GM19452 (cell line): ENCODE measurements at regions not wholly inside any gene's neighbourhood (a gene's known extent, or its start where the extent isn't known, plus 50 kb on each side); places are given as distances from the start of the nearest gene placed in this dataset.
"Not testable (repeated sequence)": the region's sequence is repeated elsewhere in the genome, so short reads cannot be mapped to it uniquely, and the experiment has no call there.

Experiments
- ATAC-seq: cut with Tn5 transposase; IDR thresholded peaks from one replicate; pipeline ENCODE4 v1.9.1; 2021; ENCODE audit not compliant: unreplicated experiment

GRCh38 chr1:208344202-208344857 lies 100.1 kb upstream of the PLXNA2 start:
- ATAC-seq: no peak

GRCh38 chr1:208347191-208347590 lies 103.0 kb upstream of the PLXNA2 start:
- ATAC-seq: no peak

DNA sequence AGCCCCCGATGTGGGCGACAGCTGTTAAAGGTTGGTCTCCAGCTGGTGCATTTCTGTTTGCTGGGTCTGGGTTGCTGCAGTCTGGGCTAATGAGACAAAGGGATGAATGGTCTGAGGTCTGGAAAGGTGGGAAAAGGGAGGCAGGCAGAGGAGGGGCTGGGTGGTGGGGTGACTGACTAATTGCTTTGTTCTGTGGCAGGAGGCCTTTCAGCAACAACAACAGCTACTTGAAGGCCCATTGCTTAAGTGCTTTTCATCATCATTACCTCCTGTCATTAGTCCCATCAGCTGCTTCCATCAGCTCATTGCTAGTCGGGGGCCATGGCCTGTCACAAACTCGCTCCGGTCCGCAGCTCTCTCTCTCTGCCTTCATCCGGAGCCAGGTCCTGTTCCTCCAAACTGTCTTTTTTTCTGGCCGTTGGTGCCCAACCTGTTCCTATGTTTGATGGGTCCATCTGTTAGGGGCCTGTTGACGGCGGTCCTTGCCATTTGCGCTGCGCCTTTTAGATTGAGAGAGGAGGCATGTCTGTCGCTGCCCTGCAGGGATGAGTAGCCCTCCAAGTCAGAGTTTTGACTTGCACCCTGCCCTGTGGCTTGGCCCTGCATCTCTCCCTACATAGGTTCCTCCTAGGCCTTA lies 105.6 kb upstream of the PLXNA2 start:
- no peak for ATAC-seq

- ATAC-seq: no peak
Observed at GRCh38 chr1:208350815-208351214, 106.6 kb upstream of the PLXNA2 start.

GRCh38 chr1:208351838-208352237 lies 107.7 kb upstream of the PLXNA2 start:
- ATAC-seq: no peak

GRCh38 chr1:208353797-208354196 lies 109.6 kb upstream of the PLXNA2 start:
- ATAC-seq: not testable (repeated sequence)

GRCh38 chr1:208357644-208358507 lies 113.7 kb upstream of the PLXNA2 start:
- no peak for ATAC-seq

DNA sequence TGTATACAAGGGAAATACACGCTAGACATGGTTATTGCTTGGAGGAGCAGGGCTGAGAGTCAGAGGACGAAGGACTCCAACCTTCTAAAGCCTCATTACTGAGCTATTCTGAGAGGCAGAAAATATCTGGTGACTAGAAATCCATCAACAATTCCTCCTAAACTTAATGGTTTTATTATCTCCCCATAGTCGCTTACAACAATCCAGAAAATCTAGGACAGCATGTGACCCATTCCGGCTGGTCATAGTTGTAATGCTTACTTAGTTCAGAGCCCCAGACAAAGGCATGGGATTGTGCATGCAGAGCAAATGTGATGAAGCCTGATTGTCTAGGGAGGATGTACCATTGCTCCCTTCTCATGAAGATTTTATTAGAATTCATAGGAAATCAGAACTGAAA lies 114.5 kb upstream of the PLXNA2 start:
- no peak for ATAC-seq

DNA sequence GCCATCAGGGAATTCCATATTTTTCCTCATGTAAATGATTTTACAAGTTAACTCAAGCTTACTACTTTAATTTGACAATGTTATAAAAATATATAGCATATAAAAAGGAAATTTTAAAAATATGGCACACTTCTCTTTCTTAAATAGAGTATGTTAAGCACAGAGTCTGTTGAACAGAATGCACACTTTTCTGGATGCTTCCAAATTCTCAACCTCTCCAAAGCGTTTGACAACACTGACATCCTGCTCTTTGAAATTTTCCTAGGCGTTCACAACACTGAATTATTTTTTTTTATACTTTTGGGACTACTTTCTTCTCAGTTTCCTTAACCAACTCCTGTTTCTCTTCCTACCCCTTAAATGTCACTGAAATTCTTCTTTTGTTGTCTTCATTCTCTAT lies 117.8 kb upstream of the PLXNA2 start:
- no peak for ATAC-seq

DNA sequence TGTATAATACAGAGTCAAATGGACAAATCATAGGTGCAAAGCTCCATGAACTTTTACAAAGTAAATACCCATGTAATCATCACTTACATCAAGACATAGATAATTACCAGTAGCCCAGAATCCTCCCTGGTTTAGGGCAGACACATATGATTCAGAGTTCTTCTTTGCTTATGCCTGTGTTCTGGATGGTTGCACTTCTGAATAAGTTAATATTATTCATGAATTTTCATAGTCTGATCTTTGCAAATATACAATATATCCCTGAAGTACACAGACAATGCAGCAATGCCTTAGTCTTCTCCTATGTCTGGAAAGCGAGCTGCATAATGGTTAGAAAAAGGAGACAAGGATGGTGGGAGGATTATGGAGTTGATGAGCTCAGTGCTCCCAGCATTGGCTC lies 122.4 kb upstream of the PLXNA2 start:
- no peak for ATAC-seq

- no peak for ATAC-seq
Observed at GRCh38 chr1:208369045-208369444, 124.9 kb upstream of the PLXNA2 start.

- no peak for ATAC-seq
Observed at GRCh38 chr1:208369658-208370057, 125.5 kb upstream of the PLXNA2 start.

DNA sequence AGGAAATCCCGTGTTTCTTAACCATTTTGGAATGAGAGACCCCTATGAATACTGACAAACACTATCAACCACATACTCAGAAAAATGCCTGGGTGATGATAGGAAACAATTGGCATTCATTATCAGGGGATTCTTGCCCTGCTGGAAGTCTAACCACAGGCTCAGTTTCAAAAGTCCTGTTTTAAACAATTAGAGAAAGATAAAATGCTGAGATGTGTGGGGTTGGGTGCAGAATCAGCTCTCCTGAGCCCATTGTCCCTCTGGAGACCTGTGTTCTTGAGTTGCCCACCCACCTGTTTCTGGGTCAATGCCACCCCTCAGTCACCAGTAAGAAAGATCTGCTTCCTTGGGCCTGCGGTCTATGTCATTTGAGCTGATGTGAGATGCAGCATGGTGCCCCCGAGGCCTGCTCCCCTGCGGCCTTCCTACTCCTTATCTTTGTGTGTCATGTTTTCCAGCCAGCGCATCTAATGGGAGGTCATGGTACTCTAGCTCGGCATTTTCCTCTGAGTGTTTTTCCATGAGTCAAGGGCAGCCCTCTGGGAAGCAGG lies 130.3 kb upstream of the PLXNA2 start:
- ATAC-seq: no peak

- ATAC-seq: no peak
Observed at GRCh38 chr1:208381481-208381880, 137.3 kb upstream of the PLXNA2 start.

DNA sequence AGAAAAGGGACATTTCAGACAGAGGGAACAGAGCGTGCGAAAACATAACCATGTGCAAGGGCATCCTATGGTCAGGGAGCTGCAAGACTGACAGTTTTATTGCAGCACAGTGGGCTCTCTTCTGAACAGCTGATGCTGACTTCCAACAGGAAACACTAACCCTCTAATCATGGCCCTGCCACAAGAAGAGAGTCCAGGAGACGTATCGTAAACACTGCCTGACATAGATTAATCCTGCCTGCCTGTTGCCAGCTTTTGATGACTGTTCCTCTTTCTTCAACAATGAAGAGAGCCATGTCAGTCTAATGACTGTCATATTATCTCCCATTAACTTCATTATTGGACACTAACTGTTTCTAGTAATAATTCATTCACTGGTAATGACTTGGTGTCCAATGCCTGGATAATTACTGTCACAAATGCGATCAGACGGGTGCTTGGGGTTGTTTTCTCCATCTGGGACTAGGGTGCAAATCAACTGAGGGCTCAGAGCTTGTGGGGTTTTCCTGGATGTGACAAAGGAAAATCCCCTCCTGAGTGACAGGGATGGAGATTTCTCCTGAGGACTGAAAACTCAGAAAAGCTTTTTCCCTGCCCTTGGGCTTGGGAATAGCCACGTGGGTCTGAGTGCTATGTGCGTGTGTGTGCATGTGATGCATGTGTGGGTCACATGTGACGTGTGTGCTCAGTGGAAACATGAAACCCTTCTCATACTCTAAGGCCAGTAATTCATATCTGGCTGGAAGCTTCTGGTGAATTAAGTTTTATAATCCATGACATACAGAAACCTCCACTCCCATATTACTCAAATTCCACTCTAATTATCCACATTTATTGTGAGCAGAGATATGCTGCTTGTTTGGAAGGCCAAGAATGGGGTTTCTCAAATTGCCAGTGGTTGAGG lies 144.0 kb upstream of the PLXNA2 start:
- ATAC-seq: no peak

DNA sequence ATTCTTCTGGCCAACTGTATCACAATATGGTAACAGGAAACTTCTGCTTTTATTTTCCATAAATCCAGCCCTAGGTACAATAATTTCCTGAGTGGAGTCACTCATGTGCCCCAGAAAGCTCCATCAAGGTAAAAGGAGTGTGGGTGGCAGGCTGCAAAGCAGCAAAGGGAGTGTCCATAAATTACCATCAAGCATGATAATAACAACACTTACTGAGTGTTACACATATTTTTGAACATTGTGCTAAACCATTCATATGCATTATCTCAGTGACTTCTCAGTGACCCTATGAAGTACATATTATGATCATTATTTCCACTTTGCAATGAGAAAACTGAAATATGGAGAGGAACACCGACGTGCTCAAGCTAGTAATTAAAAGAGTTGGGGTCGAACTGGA lies 149.2 kb upstream of the PLXNA2 start:
- no peak for ATAC-seq

DNA sequence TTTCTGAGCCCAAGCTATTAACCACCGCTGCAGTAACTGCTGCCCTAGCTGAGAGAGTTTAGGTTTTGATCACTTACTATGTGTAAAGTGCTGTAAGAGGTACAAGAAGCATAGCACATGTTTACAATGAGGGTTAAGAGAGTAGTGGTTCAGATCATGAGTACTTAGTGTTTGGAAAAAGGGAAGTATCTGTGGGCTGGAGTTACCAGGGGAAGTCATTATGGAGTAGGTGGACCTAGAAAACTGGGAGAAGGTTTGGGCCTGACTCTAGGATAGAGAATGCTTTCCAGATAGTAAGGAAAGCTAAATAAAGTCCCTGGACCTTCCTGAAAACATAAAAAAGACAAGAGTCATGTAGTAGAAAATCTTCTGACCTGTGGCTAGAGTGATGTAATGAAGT lies 149.6 kb upstream of the PLXNA2 start:
- no peak for ATAC-seq

DNA sequence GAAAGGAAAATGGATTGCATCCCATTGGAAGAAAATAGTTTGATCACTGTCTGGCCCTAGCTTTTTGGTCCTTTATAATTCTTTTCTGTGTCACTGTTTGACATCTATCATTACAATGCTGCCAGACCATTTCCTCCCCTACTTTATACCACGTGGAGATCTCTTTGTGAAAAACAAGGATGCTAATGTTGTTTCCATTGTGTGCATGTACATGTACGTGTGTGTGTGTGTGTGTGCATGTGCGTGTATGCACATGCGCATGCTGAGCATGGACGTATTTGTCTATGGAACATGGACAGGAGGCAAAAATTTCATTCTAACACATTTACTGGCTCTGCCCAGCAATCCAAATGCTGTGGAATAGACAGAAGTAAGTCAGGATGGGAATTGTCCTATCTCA lies 153.1 kb upstream of the PLXNA2 start:
- ATAC-seq: no peak

- ATAC-seq: no peak
Observed at GRCh38 chr1:208405014-208405413, 160.8 kb upstream of the PLXNA2 start.

DNA sequence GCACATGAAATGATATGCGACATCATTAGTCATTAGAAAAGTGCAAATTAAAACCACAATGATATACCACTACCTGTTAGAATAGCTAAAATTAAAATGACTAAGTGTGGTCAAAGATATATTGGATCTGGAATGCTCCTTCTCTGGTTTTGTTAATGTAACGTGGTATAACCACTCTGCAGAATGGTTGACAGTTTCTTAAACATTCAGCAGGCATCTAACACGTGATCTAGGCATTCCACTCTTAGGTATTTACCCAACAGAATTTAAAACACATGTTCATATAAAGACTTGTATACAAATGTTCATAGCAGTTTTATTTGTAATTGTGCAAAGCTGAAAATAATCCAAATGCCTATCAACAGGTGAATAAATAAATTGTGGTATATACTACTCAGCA lies 165.0 kb upstream of the PLXNA2 start:
- no peak for ATAC-seq

- ATAC-seq: no peak
Observed at GRCh38 chr1:208410409-208410808, 166.2 kb upstream of the PLXNA2 start.
